SK-N-MC (cell line): ENCODE measurements at regions not wholly inside any gene's neighbourhood (a gene's known extent, or its start where the extent isn't known, plus 50 kb on each side); places are given as distances from the start of the nearest gene placed in this dataset.
"Not testable (repeated sequence)": the region's sequence is repeated elsewhere in the genome, so short reads cannot be mapped to it uniquely, and the experiment has no call there.

Source experiments
- DNase-seq: peaks from one replicate; pipeline ENCODE4 v3.0.0-alpha.2; 2011; ENCODE audit warnings: low read depth, low spot score
- H3K27ac ChIP-seq: fragments of 200-600 bp; sonication (generic); 2 replicates; pipeline ENCODE4 v1.5.1; 2016; ENCODE audit warnings: mixed run types
- H3K36me3 ChIP-seq: fragments of 200-600 bp; sonication (generic); 2 replicates; pipeline ENCODE4 v1.6.1; 2017; ENCODE audit warnings: antibody characterized with exemption, low read length, mixed read lengths; ENCODE audit not compliant: insufficient read depth
- H3K4me3 ChIP-seq: fragments of 200-600 bp; sonication (generic); 2 replicates; pipeline ENCODE4 v1.5.1; 2016
- H3K9ac ChIP-seq: fragments of 200-600 bp; sonication (generic); 2 replicates; pipeline ENCODE4 v1.8.0; 2017; ENCODE audit warnings: mixed run types, mixed read lengths; ENCODE audit not compliant: insufficient read length
- H3K9me3 ChIP-seq: fragments of 200-600 bp; sonication (generic); 2 replicates; pipeline ENCODE4 v1.6.1; 2017; ENCODE audit warnings: low read depth, mild to moderate bottlenecking, antibody characterized with exemption, low read length, moderate library complexity, mixed read lengths
- EZH2 ChIP-seq: fragments of 200-600 bp; sonication (generic); IDR thresholded peaks from one replicate; pipeline ENCODE4 v1.6.1; 2017; ENCODE audit warnings: antibody characterized with exemption
- FOXP2 ChIP-seq: optimal IDR thresholded peaks from 2 replicates; pipeline ENCODE3; 2011; ENCODE audit warnings: mild to moderate bottlenecking, moderate library complexity; ENCODE audit not compliant: insufficient read depth; ENCODE audit errors: extremely low read length, control extremely low read depth
- POLR2AphosphoS5 ChIP-seq: IDR thresholded peaks from 2 replicates; pipeline ENCODE4 v1.6.1; 2012; ENCODE audit warnings: mild to moderate bottlenecking, low read depth, low read length, borderline replicate concordance

DNA sequence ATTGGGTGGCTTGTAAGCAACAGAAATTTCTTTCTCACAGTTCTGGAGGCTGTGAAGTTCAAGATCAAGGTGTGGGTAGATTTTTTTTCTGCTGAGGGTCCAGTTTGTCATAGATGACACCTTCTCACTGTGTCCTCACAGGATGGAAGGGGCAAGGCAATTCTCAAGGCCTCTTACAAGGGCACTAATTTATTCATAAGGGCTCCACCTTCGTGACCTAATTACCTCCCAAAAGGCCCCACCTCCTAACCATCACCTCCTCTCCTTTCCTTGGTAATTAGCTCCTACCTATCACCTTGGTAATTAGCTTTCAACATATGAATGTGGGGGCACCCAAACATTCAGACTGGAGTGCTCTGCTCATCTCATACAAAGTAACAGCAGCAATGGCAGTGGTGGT, 92.3 kb upstream of the CD44 start:
- DNase-seq: no peak
- no peaks in the 10 kb centered on the region for H3K36me3 ChIP-seq
- TF ChIP-seq EZH2: no peak
- TF ChIP-seq FOXP2: no peak
- TF ChIP-seq POLR2AphosphoS5: no peak
- H3K9me3 ChIP-seq: no peaks in the 10 kb centered on the region
- H3K27ac ChIP-seq: no peak overlapping the region
- no peak overlapping the region for H3K4me3 ChIP-seq
- H3K9ac ChIP-seq: no peak overlapping the region

DNA sequence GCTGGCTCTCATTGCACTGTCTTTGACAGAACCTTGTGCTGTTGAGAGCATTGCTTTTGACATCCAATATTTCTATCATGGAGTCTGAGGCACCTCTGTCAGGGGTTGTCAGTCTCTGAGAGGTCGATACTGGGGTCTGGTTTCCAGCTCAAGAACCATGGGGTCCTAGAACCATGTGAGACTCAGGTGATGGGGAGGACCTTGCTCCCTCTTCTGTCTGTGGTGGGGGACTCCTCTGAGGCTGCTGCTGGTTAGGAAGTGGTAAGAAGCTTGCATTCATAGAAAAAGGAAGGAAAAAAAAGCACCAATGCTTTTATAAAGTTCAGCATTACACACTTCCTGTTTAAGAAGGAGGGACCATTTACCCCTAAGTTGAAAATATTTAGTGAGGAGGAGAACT, 91.8 kb upstream of the CD44 start:
- no peak for TF ChIP-seq POLR2AphosphoS5
- Histone ChIP-seq H3K36me3 (no peaks in the 10 kb centered on the region), H3K27ac (no peak overlapping the region), H3K4me3 (no peak overlapping the region), H3K9me3 (no peaks in the 10 kb centered on the region), H3K9ac (no peak overlapping the region)
- DNase-seq: no peak

DNA sequence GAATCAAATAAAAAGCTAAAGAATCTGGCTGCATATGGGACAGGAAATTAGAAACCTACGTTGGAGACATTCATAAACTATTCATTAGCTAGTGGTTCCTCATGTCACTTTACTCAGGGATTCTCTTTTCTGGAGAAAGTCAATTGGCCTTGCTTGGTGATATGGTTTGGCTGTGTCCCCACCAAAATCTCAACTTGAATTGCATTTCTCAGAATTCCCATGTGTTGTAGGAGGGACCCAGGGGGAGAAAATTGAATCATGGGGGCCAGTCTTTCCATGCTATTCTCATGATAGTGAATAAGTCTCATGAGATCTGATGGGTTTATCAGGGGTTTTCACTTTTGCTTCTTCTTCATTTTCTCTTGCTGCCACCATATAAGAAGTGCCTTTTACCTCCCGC, 91.2 kb upstream of the CD44 start:
- H3K36me3 ChIP-seq: no peaks in the 10 kb centered on the region
- no peaks in the 10 kb centered on the region for H3K9me3 ChIP-seq
- DNase-seq: no peak
- no peak overlapping the region for H3K27ac ChIP-seq
- H3K4me3 ChIP-seq: no peak overlapping the region
- TF ChIP-seq POLR2AphosphoS5: no peak
- no peak for TF ChIP-seq FOXP2
- TF ChIP-seq EZH2: no peak
- H3K9ac ChIP-seq: no peak overlapping the region

DNA sequence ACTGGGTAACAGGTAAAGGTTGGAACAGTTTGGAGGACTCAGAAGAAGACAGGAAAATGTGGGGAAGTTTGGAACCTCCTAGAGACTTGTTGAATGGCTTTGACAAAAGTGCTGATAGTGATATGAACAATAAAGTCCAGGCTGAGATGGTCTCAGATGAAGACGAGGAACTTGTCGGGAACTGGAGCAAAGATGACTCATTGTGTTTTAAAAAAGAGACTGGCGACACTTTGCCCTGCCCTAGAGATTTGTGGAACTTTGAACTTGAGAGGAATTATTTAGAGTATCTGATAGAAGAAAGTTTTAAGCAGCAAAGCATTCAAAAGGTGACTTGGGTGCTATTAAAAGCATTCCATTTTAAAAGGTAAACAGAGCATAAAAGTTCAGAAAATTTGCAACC, 90.6 kb upstream of the CD44 start:
- not testable (repeated sequence) for H3K9me3 ChIP-seq, H3K27ac ChIP-seq, DNase-seq, H3K9ac ChIP-seq, H3K4me3 ChIP-seq, H3K36me3 ChIP-seq

DNA sequence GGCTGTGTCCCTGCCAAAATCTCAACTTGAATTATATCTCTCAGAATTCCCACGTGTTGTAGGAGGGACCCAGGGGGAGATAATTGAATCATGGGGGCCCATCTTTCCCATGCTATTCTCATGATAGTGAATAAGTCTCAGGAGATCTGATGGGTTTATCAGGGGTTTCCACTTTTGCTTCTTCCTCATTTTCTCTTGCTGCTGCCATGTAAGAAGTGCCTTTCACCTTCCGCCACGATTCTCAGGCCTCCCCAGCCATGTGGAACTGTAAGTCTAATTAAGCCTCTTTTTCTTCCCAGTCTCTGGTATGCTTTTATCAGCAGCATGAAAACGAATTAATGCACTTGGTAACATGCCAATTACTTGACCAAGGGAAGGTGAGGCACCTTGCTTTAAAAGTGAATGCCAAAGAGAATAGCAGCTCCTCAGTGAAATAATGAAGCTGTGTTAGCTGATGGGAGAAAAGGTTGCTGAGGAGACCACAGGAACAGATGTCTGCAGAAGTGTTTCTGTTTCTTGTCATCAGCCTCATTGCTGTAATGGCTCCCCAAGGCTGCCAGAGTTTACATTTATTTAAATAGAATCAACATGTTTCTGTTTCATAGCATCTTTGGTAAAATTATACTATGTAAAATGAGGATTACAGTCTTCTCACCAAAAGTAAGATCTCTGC, 89.0 kb upstream of the CD44 start:
- H3K36me3 ChIP-seq: no peaks in the 10 kb centered on the region
- TF ChIP-seq POLR2AphosphoS5: no peak
- no peak for TF ChIP-seq EZH2
- TF ChIP-seq FOXP2: no peak
- no peaks in the 10 kb centered on the region for H3K9me3 ChIP-seq
- no peak for DNase-seq
- H3K27ac ChIP-seq: no peak overlapping the region
- H3K9ac ChIP-seq: no peak overlapping the region
- H3K4me3 ChIP-seq: no peak overlapping the region

DNA sequence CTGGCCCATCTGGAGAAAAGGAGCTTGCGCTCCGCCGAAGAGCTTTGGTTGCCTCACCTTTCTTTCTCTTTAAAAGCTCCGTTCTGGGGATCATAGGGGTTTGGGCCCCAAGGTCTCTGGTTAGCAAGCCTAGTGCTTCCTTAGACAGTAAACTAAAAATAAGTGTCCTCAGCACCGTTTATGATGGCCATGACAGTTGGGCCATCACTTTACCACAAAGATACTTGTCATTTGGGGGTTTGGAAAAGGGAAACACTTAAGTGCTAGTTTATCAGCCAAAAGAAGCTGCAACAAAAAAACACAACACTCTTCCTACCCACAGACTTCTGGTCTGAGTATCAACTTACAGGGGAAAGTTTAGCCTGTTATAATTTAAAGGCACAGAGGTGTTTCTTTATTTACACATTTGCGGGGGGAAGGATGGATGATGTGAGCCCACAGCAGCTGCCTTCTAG, 88.4 kb upstream of the CD44 start:
- Histone ChIP-seq H3K36me3 (no peaks in the 10 kb centered on the region), H3K9ac (no peak overlapping the region), H3K9me3 (no peaks in the 10 kb centered on the region), H3K27ac (no peak overlapping the region), H3K4me3 (no peak overlapping the region)
- TF ChIP-seq FOXP2 (no peak), EZH2 (no peak), POLR2AphosphoS5 (no peak)
- no peak for DNase-seq

DNA sequence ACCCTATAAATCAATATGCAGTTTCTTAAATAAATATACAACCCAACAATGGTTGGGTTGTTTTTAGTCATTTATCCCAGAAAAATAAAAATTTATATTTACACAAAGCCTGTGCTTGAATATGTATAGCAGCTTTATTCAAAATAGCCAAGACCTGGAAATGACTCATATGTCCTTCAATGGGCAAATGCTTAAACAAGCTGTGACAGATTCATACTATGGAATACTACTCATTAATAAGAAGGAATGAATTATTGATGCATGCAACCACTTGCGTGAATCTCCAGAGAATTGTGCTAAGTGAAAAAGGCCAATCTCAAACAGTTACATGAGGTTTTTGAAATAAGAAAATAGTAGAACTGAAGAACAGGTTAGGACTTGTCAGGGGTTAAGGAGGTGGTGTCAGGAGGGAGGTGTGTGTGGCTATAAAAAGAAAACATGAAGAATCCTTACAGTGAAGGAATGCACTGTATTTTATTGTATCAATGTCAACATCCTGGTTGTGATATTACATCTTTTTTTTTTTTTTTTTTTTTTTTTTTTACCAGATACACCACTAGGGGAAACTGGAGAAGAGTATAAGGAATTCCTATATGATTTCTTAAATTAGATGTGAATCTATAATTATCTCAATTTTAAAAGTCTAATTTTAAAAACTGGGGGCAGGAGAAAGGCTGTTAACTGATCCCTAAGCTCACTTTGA, 82.4 kb upstream of the CD44 start:
- no peak overlapping the region for H3K27ac ChIP-seq

DNA sequence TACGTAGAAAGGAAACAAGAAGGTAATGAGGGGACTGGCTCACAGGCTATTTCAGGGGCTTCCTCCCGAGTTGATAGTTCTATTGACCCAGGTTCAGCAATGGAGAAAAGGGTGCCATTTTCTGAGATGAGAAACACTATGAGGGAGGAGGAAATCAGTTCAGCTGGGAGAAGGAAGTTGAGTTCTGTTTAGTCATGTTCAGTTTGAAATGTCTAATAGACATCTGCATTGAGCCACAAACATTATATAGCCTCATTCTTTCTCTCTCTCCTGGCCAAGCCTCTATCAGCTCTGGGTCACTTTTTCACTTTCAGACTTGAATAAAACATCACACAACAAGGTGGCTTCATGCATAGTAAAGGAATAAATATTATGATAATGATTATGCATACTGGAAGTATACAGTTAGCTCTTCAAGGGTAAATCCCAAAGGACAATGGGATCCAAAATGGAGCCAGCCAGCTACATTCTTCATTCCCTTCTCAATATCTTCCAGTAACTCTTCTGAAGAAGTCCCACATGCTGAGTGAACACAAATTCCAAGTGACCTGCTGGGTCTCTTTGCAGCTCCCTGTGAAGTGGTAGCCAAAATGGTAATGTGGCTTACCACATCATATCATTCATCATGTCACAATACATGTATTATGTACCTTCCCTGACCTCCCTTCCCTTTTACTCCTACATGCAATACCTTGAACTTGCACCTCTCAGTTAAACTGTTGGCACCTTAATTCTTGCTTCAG, 80.9 kb upstream of the CD44 start:
- TF ChIP-seq EZH2: no peak
- TF ChIP-seq FOXP2: no peak
- no peak for TF ChIP-seq POLR2AphosphoS5
- Histone ChIP-seq H3K9me3 (no peaks in the 10 kb centered on the region), H3K9ac (no peak overlapping the region), H3K4me3 (no peak overlapping the region), H3K36me3 (no peaks in the 10 kb centered on the region), H3K27ac (no peak overlapping the region)
- no peak for DNase-seq

More for the DNA sequence above, 82.4 kb upstream of the CD44 start:
- no peak overlapping the region for H3K4me3 ChIP-seq
- no peak overlapping the region for H3K9ac ChIP-seq
- DNase-seq: no peak
- TF ChIP-seq FOXP2: no peak
- TF ChIP-seq POLR2AphosphoS5: no peak
- no peak for TF ChIP-seq EZH2
- H3K36me3 ChIP-seq: no peaks in the 10 kb centered on the region
- no peaks in the 10 kb centered on the region for H3K9me3 ChIP-seq
